Fibroblast of pulmonary artery (primary cell): ENCODE measurements at regions not wholly inside any gene's neighbourhood (a gene's known extent, or its start where the extent isn't known, plus 50 kb on each side); places are given as distances from the start of the nearest gene placed in this dataset.

ENCODE experiments used
- DNase-seq: peaks from one replicate; pipeline ENCODE4 v3.0.0-alpha.2; 2010; ENCODE audit warnings: low read depth
- H3K4me3 ChIP-seq: replicated peaks from 2 replicates; pipeline ENCODE4 v1.5.1; 2011; ENCODE audit warnings: low read depth, mild to moderate bottlenecking, control low read depth, low read length, moderate library complexity
- TF ChIP-seq, protein P1 (sequence below): IDR thresholded peaks from 2 replicates; pipeline ENCODE4 v1.5.1; 2011; ENCODE audit warnings: mild to moderate bottlenecking, control low read depth, low read length, inconsistent platforms; ENCODE audit errors: missing control alignments

DNA sequence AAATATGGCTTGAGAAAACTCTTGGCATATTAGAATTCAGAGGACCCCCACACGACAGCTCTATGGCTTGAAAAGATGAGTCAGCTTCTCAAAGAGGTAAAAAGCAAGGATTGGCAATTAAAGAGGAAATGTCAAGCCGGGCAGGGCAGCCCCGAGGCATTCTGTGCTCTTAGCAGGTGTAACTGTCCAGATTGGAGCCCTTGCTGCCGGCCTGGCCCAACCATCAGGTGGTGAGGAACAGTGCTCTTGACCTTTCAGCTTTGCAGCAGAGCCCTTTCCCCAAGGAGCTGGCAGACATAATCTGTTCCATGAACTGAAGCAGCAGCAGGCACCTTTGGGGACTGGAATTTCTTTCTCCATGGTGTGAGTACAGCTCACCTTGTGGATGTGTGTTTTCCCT is 287.8 kb downstream of the UTP18 start:
- no peak for DNase-seq
- TF ChIP-seq, protein P1, sequence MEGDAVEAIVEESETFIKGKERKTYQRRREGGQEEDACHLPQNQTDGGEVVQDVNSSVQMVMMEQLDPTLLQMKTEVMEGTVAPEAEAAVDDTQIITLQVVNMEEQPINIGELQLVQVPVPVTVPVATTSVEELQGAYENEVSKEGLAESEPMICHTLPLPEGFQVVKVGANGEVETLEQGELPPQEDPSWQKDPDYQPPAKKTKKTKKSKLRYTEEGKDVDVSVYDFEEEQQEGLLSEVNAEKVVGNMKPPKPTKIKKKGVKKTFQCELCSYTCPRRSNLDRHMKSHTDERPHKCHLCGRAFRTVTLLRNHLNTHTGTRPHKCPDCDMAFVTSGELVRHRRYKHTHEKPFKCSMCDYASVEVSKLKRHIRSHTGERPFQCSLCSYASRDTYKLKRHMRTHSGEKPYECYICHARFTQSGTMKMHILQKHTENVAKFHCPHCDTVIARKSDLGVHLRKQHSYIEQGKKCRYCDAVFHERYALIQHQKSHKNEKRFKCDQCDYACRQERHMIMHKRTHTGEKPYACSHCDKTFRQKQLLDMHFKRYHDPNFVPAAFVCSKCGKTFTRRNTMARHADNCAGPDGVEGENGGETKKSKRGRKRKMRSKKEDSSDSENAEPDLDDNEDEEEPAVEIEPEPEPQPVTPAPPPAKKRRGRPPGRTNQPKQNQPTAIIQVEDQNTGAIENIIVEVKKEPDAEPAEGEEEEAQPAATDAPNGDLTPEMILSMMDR = no peak
- H3K4me3 ChIP-seq = no peak overlapping the region

DNA sequence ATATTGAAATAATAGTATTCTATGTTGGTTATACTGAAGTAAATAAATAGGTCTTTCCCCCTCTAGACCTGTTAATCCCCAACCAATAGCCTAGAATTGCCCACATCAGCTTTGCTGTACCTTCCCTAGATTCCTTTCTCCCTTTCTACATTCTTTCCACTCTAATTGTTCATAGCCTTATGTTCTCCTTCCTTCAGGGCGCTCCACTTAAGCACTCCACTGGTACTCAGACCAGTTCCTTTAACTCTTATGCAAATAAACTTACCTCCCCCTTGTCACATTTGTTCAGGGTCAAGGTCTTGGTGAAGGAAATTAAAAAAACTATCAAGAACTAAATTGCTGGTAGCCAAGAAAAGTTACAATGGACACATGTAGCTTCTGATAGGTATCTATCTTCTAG is 294.8 kb downstream of the UTP18 start:
- TF ChIP-seq, protein P1 = no peak
- H3K4me3 ChIP-seq = no peak overlapping the region
- no peak for DNase-seq

DNA sequence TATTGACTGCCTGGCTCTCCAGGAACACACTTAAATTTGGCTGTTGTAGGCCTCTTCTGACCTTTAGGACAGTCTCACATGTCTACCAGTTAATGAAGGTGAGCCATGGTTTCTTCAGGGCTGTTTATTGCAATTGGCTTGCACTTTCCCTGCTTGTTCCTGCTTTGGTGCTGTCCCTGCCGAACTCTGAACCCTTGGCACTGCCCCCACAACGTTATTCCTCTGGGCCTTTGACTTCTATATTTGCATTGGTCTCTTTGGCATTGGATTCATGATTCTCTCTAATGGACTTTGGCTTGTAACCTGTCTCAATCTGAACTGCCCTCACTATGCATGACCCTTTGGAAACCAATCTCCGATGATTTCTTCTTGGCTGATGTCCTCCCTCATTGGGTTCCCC is 299.4 kb downstream of the UTP18 start:
- DNase-seq = no peak
- TF ChIP-seq, protein P1 = no peak
- no peak overlapping the region for H3K4me3 ChIP-seq

DNA sequence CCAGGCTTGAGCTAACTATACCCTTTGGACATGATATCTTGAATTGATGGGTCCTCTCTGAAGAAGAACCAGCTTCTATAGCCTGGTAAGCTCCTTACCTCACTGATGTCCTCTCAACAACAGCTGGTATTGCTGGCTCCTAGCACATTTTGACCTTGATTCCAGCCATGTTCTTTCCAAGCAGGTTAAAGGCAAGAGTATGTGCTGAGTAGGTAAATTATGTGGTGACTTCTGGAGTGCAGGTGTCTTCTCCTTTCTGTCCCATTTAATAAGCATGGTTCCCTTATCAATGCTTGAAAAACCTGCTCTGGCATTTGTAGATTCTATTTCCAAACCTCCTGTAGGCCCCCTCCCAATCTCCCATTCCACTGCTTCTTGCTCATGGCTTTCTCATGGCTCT is 300.1 kb downstream of the UTP18 start:
- TF ChIP-seq, protein P1 = no peak
- DNase-seq = no peak
- H3K4me3 ChIP-seq = no peak overlapping the region

DNA sequence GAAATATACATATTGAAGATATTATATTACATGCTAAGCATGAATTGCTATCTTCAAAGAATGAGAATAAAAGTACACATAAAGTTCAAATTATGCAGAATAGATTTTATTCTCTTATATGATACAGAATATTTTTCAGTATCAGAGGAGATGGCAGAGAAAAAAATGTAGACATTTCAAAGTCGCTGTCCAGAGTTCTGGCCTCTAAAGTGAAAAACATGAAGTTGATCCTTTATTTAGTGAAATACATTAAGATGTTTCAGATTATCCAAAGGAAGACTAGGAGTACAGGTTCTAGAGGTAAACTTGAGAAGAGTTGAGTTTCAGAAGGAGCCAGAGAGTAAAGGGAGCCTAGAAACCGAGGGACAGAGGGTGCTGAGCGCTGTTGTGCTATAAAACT is 303.6 kb downstream of the UTP18 start:
- DNase-seq = no peak
- TF ChIP-seq, protein P1 = no peak
- no peak overlapping the region for H3K4me3 ChIP-seq

DNA sequence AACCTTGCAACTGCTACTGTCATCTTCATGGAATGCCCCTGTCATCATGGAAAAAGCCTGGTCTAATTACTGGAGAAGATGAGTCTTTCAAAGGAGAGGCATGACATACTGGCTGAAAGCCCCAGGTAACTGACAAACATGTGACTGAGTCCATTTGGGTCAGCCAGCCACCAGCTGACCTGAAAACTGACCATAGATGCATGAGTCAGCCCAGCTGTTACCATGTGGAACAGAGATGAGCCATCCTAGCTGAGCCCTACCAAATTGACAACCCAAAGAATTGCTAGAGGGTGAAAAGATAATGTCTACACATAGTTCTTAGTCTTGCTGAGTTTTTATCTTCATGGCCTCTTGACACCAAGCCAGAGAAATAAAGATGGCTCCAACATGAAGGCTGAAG is 311.8 kb downstream of the UTP18 start:
- TF ChIP-seq, protein P1 = no peak
- no peak for DNase-seq

More for the DNA sequence above, 311.8 kb downstream of the UTP18 start:
- no peak overlapping the region for H3K4me3 ChIP-seq
